Neuron (in vitro differentiated cells): ENCODE measurements at regions not wholly inside any gene's neighbourhood (a gene's known extent, or its start where the extent isn't known, plus 50 kb on each side); places are given as distances from the start of the nearest gene placed in this dataset.
"Not testable (repeated sequence)": the region's sequence is repeated elsewhere in the genome, so short reads cannot be mapped to it uniquely, and the experiment has no call there.

Experiments used
- H2AFZ ChIP-seq: one replicate; pipeline ENCODE4 v1.6.1; 2013; ENCODE audit warnings: low read depth, mild to moderate bottlenecking, inconsistent platforms, low read length, moderate library complexity
- H3K27me3 ChIP-seq: one replicate; pipeline ENCODE4 v1.6.1; 2013; ENCODE audit warnings: low read length; ENCODE audit not compliant: insufficient read depth
- H3K36me3 ChIP-seq: one replicate; pipeline ENCODE4 v1.6.1; 2013; ENCODE audit warnings: low read length; ENCODE audit not compliant: insufficient read depth
- H3K4me1 ChIP-seq: one replicate; pipeline ENCODE4 v1.6.1; 2013; ENCODE audit warnings: low read length; ENCODE audit not compliant: insufficient read depth
- H3K4me3 ChIP-seq: 2 replicates; pipeline ENCODE4 v1.5.1; 2013; ENCODE audit warnings: mild to moderate bottlenecking, low read length, moderate library complexity
- H3K9me3 ChIP-seq: one replicate; pipeline ENCODE4 v1.6.1; 2013; ENCODE audit warnings: low read length

GRCh38 chr11:114929351-114930000, 251.1 kb downstream of the NXPE2 start:
- no peak overlapping the region for H2AFZ ChIP-seq
- no peaks in the 10 kb centered on the region for H3K36me3 ChIP-seq
- H3K27me3 ChIP-seq: peaks cover 10% of the 10 kb centered on the region
- H3K4me3 ChIP-seq: no peak overlapping the region
- H3K4me1 ChIP-seq: no peaks in the 10 kb centered on the region
- H3K9me3 ChIP-seq: no peaks in the 10 kb centered on the region

GRCh38 chr11:114938799-114939198, 260.5 kb downstream of the NXPE2 start:
- no peaks in the 10 kb centered on the region for H3K36me3 ChIP-seq
- H3K4me1 ChIP-seq: no peaks in the 10 kb centered on the region
- no peak overlapping the region for H2AFZ ChIP-seq
- no peak overlapping the region for H3K4me3 ChIP-seq
- no peaks in the 10 kb centered on the region for H3K9me3 ChIP-seq
- H3K27me3 ChIP-seq: no peaks in the 10 kb centered on the region

- H3K27me3 ChIP-seq: no peaks in the 10 kb centered on the region
- H3K4me1 ChIP-seq: no peaks in the 10 kb centered on the region
- H3K4me3 ChIP-seq: no peak overlapping the region
- H3K9me3 ChIP-seq: no peaks in the 10 kb centered on the region
- no peaks in the 10 kb centered on the region for H3K36me3 ChIP-seq
- H2AFZ ChIP-seq: no peak overlapping the region
These were observed 263.9 kb downstream of the NXPE2 start for GRCh38 chr11:114942207-114942606.

- Histone ChIP-seq H3K27me3 (peaks cover 2% of the 10 kb centered on the region), H2AFZ (no peak overlapping the region), H3K36me3 (no peaks in the 10 kb centered on the region), H3K9me3 (no peaks in the 10 kb centered on the region), H3K4me3 (no peak overlapping the region), H3K4me1 (no peaks in the 10 kb centered on the region)
These were observed 271.5 kb downstream of the NXPE2 start for GRCh38 chr11:114949614-114950351.

- Histone ChIP-seq H3K4me3 (no peak overlapping the region), H2AFZ (no peak overlapping the region), H3K27me3 (no peaks in the 10 kb centered on the region), H3K9me3 (no peaks in the 10 kb centered on the region), H3K36me3 (no peaks in the 10 kb centered on the region), H3K4me1 (no peaks in the 10 kb centered on the region)
These were observed 274.7 kb downstream of the NXPE2 start for GRCh38 chr11:114953039-114953438.

GRCh38 chr11:114955923-114956322, 277.6 kb downstream of the NXPE2 start:
- Histone ChIP-seq H2AFZ (no peak overlapping the region), H3K36me3 (no peaks in the 10 kb centered on the region), H3K4me1 (no peaks in the 10 kb centered on the region), H3K4me3 (no peak overlapping the region), H3K9me3 (no peaks in the 10 kb centered on the region), H3K27me3 (no peaks in the 10 kb centered on the region)

- no peaks in the 10 kb centered on the region for H3K27me3 ChIP-seq
- no peaks in the 10 kb centered on the region for H3K36me3 ChIP-seq
- H2AFZ ChIP-seq: no peak overlapping the region
- H3K9me3 ChIP-seq: no peaks in the 10 kb centered on the region
- no peak overlapping the region for H3K4me3 ChIP-seq
- H3K4me1 ChIP-seq: peaks cover 3% of the 10 kb centered on the region
These were observed 278.2 kb downstream of the NXPE2 start for GRCh38 chr11:114956566-114956965.

- no peak overlapping the region for H2AFZ ChIP-seq
- no peak overlapping the region for H3K4me3 ChIP-seq
- H3K27me3 ChIP-seq: no peaks in the 10 kb centered on the region
- no peaks in the 10 kb centered on the region for H3K9me3 ChIP-seq
- H3K4me1 ChIP-seq: peaks cover 6% of the 10 kb centered on the region
- H3K36me3 ChIP-seq: no peaks in the 10 kb centered on the region
These were observed 281.7 kb downstream of the NXPE2 start for GRCh38 chr11:114959953-114960505.

GRCh38 chr11:114960819-114961218, 282.5 kb downstream of the NXPE2 start:
- not testable (repeated sequence) for H3K4me3 ChIP-seq, H3K4me1 ChIP-seq, H2AFZ ChIP-seq, H3K36me3 ChIP-seq, H3K27me3 ChIP-seq, H3K9me3 ChIP-seq

- H3K9me3 ChIP-seq: no peaks in the 10 kb centered on the region
- H3K27me3 ChIP-seq: no peaks in the 10 kb centered on the region
- H2AFZ ChIP-seq: no peak overlapping the region
- no peak overlapping the region for H3K4me3 ChIP-seq
- H3K4me1 ChIP-seq: peaks cover 6% of the 10 kb centered on the region
- no peaks in the 10 kb centered on the region for H3K36me3 ChIP-seq
These were observed 286.4 kb downstream of the NXPE2 start for GRCh38 chr11:114964676-114965214.

GRCh38 chr11:114970927-114971645, 292.8 kb downstream of the NXPE2 start:
- no peaks in the 10 kb centered on the region for H3K4me1 ChIP-seq
- no peaks in the 10 kb centered on the region for H3K9me3 ChIP-seq
- no peaks in the 10 kb centered on the region for H3K36me3 ChIP-seq
- H2AFZ ChIP-seq: no peak overlapping the region
- no peak overlapping the region for H3K4me3 ChIP-seq
- peaks cover 4% of the 10 kb centered on the region for H3K27me3 ChIP-seq

- H3K4me3 ChIP-seq: no peak overlapping the region
- no peaks in the 10 kb centered on the region for H3K36me3 ChIP-seq
- no peaks in the 10 kb centered on the region for H3K9me3 ChIP-seq
- peaks cover 4% of the 10 kb centered on the region for H3K27me3 ChIP-seq
- H2AFZ ChIP-seq: no peak overlapping the region
- H3K4me1 ChIP-seq: no peaks in the 10 kb centered on the region
These were observed 293.8 kb downstream of the NXPE2 start for GRCh38 chr11:114972105-114972504.

GRCh38 chr11:114977651-114978050, 299.3 kb downstream of the NXPE2 start:
- Histone ChIP-seq H3K36me3 (no peaks in the 10 kb centered on the region), H3K9me3 (no peaks in the 10 kb centered on the region), H3K4me1 (peaks cover 11% of the 10 kb centered on the region), H2AFZ (no peak overlapping the region), H3K27me3 (peaks cover 4% of the 10 kb centered on the region), H3K4me3 (no peak overlapping the region)
